Renal pelvis (tissue), 1 donor: ENCODE measurements at regions not wholly inside any gene's neighbourhood (a gene's known extent, or its start where the extent isn't known, plus 50 kb on each side); places are given as distances from the start of the nearest gene placed in this dataset.

ENCODE experiments used
- DNase-seq: peaks from one replicate; pipeline ENCODE4 v3.0.0-alpha.2; 2013

DNA sequence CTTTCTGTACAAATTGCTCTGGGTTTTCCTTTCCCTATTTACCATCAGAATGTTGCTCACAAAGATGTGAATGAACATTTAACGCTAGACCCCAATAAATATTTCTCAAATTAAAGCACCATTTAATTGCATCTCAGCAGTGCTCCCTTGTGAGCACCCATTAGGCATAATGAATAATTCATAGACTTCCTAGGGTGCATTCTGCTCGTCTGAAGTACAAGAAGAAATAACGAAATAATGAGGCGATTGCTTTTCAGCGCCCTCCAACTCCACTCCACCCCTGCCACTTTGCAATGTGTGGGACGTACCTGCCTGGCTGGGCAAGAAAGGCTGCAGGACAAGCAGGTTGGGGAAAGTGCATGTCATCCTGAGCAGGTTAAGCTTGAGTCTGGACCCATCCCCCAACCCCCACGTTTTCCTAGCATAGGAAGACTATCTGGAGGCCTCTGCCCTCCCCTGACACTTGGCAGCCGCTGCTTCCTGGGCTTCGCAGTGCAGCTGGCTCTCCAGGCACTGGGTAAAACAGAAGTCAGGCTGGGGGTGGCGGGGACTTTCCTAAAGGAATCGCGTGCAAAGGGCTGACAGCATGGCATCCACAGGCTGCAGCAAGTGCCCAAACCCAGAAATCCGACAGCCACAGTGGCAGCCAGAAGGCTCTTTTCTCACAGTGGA is 253.7 kb downstream of the DUSP6 start:
- DNase-seq, result no peak

DNA sequence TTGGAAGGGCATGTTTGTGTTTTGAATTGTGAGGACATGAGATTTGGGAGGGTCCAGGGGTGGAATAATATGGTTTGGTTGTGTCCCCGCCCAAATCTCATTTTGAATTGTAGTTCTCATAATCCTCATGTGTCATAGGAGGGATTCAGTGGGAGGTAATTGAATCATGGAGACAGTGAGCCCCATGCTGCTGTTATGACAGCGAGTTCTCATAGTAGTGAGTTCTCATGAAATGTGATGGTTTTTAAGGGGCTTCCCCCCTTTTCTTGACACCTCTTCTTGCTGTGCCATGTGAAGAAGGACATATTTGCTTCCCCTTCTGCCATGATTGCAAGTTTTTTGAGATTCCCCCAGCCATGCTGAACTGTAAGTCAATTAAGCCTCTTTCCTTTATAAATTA is 260.0 kb downstream of the DUSP6 start:
- no peak for DNase-seq

DNA sequence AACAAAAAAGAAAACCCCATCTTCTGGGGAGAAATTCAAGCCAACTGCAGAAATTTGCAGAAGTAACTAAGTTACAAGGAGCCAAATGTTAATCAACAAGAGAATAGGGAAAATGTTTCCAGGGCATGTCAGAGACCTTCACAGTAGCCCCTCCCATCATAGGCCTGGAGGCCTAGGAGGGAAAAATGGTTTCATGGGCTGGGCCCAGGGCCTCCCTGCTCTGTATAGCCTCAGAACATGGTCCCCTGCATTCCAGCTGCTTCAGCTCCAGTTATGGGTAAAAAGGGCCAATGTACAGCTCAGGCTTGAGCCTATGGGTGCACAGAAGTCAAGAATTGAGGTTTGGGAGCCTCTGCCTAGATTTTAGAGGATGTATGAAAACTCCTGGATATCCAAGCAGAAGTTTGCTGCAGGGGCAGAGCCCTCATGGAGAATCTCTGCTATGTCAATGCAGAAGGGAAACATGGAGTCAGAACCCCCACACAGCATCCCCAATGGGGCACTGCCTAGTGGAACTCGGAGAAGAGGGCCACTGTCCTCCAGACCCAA is 260.9 kb downstream of the DUSP6 start:
- no peak for DNase-seq

DNA sequence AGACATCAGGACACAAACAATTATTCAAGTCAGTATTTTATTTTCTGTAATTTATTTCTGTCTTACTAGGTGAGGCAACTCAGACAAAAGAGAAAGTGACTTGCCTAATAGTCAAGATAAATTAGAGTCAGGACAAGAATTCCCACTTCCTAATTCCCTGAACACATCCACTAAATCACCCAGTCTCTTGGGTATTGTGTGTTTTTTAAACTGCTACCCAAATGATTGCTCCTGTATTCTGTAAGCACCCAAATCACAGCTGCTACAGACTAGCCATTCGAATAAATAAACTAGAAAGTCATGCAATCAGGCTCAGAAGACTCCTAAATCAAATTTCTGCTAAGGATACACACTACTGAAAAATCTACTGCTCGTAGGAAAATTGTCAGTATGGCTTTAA is 263.0 kb downstream of the DUSP6 start:
- no peak for DNase-seq

DNA sequence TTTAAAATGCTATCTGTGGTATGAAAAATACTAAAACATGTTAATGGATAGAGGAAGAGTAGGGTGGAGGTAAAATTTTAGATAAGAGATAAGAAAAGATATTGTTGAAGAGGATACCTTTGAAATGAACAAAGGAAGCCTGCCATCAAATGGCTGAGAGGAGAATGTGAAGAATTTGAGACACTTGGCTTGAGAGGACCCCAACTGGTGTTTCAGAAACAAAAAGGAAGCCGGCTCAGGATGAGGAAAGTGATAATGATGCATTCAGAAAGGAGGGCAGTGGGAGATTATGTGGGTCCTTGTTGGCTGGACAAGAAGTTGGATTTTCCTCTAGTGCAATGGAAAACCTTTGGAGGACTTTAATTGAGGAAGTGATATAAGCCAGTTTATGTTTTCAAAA is 264.4 kb downstream of the DUSP6 start:
- DNase-seq, result no peak

DNA sequence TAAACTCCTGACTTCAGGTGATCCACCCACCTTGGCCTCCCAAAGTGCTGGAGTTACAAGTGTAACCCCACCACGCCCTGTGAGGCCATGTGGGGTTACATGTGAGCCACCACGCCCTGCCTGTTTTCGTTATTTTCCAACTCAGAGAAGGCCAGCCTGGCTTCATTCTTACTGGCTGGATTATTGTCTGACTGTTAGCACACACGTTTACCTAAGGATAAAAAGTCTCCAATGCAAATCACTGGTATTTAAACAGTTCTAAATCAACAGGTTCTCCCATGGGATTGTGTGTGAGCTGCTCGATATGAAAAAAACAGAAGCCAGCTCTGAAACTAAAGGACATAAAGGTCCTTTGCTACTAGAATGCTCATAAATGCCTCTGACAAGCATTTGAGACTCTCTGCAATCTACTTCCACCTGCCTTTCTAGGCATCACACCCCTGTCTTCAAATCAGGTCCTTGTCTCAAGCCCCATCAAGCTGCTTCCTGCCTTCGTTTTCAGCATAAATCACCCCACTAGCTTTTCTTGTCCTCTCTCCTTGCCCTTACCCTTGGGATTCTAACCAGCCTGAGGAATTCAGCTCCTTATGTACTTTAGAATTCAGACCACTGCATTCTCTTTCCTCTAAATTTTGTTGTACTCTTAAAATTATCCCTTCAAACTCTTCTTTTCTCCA is 265.0 kb downstream of the DUSP6 start:
- DNase-seq, result no peak

DNA sequence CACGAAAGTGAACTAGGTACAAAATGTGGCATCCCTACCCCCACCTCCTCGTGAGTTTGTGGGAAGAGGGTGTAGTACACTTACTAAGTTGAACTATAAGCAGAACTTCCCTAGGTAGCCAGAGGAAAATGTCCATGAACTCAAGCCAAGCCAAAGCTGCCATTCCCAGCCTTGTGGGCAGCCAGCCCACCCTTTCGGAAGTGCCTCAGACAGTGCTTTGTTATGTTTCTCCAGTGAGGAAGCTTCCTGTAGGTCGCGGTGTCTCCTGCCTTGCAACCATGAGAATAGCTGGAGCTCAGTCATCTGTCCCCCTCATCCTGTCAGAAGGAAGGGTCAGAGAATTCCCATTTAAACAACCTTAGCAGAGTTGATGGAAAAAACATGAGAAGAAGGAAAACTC is 266.9 kb downstream of the DUSP6 start:
- no peak for DNase-seq

DNA sequence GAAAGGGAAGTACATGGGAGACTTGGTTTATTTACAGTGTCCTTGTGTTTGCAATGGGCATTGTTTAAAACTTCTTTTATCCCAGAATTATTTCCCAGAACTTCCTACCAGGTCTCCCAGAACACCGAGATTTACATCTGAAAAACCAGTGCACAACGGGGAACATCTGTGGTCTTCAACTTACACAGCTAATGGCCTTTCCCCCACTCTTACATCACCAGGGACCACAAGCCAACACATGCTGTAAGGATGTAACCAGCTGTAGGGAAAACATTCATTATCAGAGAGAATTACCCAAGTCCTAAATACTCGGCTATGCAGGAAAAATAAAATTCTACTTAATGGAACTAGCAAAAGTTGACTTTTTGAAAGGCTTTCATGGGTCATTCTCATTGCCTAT is 267.6 kb downstream of the DUSP6 start:
- no peak for DNase-seq

DNA sequence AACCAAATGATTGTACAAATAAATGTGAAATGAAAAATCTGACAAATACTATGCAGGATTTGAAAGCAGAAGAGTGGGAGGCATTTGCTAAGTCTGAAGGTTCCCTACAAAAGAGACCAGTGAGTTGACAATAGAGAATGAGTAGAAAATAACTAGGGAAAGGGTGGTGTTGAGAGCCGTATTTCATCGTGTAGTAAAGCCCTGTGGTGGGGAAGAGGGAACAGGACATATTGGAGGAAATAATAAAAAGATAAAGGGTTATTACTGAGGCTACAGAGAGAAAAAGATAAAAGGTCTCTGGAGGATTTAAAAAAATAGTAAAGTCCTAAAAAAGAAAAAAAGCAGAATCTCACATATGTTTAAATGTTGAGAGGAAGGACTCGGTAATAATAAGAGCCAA is 268.8 kb downstream of the DUSP6 start:
- DNase-seq, result no peak

DNA sequence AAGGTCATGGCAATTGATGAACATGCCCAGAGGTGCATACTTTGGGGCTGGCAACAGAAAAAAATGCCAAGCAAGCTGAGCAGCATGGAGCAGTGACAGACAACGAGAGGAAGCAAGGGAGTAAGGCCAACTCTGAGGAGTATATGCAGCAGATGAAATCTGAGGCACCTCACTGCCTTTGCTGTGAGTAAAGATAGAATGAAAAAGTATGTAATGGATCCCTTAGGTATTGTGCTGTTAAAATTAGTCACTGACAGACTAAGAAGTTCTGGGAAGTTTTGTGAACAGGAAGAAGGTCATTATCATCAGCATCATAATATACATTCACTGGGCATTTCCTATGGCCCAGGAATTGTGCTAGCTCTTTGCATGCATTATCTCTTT is 269.9 kb downstream of the DUSP6 start:
- DNase-seq, result no peak

DNA sequence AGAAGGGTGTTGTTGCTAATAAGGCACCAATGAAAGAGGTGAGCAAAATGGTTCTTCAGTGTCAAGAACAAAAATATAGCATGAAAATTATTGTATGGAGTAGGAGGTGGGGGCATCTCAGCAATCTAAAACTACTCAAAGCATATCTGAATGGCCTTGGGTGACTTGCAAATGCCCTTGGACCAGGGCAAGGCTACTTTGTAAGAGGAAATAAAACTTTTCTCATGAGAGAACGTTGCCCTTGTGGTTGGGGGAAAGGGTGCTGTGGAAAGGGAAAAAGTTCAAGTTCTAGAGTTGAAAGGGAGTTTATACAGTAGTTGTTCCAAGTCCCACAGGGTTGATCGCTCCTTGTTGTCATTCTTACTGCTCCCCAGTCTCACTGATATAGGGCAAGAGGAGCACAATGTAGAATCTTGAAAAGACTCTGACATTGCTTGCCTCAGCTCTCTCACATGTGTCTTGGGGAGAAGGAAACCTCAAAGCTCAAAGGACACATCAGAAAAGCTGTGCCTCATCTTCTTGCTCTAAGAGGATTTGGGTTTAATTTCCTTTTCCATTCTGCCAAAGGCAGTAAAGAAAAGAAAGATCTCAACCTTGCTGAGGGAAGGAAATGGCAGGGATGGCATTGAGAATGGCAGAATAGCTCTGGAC is 270.5 kb downstream of the DUSP6 start:
- DNase-seq, result no peak

DNA sequence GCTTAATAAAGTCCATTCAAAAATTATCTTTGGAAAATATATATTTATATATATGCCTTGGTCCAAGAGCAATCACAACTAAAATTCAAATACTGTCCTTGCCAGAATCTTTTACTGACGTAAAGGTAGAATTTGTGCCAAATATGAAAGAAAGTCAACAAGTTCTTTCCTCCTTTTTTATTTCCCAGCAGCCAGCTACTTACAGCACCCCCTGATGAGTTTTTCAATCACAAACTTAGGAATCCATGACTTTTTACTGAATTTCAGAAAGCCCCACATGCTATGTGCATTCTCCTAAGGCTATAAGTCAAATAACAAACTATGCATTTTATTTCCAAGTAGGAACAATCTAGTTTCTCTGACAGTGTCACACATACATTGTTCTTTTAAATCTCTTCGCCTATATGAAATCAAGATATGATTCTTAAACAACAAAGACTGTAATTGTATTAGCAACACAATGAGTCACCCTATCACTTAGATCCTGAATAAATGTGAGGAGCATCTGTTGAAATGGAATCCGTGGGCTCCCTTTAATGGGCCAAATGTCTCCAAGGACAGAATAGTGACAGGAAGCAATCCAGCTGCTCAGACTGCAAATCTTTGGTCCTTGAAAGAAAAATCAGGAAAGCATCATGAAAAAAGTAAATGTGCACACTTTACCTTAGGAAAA is 271.4 kb downstream of the DUSP6 start:
- no peak for DNase-seq

DNA sequence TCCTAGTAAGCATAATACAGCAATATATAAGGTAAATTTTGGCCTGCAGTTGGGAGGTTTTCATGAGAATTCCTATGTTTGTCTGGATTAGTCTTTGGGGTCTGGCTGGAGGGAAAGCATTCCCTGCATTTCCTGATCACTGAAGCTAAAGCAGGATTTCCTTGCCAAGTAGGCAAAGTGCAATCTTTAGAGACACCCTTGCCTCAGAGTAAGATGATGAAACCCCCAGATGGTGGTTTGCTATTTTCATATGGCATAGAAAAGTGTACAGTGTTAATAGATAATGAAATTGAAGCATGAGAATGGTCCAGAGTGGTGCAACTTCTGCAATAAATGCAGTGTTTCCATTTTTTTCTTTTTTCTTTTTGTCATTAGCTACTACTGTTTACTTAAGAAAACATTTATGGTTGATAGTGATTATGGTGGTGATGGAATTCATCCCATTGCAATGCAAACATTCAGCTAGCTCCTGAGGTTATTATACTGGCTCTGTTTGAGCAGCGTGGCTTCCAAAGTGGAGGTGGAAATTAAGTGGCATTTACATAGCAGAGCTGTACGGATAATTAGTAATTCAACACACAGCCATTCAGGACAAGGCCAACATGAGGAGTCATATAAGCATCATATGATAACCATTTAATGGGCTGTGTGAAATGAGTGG is 276.3 kb downstream of the DUSP6 start:
- no peak for DNase-seq

DNA sequence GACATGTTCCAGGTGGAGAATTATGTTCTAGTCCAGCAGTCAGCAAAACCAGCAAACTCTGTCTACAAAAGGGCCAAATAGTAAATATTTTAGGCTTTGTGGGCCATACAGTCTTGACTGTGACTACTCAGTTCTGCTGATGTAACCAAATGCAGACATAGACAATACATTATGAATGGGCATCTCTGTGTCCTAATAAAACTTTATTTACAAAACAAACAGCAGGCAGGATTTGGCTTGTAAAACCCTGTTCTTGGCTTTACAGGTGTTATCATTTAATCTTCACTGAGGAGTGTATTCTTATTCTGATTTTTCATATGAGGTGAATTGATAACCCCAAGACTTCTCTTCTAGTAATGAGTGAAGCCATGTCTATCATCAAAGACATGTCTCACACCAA is 278.6 kb downstream of the DUSP6 start:
- no peak for DNase-seq

DNA sequence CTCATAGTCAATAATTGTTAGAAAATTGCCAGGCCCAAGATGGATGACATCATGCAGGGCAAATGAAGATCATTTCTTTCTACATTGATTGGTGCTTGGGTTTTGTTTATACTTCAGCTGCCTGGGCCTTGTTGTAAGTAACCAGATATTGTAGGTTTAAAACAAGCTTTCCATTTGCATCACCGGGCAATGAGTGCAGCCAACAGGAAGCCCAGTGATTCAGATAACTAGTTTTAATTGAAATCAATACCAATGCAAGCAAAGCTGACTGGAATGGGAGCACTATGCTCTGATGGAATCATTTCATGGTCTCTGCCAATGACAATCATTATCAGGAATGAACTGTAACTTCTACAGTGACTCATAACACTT is 279.3 kb downstream of the DUSP6 start:
- DNase-seq, result no peak

DNA sequence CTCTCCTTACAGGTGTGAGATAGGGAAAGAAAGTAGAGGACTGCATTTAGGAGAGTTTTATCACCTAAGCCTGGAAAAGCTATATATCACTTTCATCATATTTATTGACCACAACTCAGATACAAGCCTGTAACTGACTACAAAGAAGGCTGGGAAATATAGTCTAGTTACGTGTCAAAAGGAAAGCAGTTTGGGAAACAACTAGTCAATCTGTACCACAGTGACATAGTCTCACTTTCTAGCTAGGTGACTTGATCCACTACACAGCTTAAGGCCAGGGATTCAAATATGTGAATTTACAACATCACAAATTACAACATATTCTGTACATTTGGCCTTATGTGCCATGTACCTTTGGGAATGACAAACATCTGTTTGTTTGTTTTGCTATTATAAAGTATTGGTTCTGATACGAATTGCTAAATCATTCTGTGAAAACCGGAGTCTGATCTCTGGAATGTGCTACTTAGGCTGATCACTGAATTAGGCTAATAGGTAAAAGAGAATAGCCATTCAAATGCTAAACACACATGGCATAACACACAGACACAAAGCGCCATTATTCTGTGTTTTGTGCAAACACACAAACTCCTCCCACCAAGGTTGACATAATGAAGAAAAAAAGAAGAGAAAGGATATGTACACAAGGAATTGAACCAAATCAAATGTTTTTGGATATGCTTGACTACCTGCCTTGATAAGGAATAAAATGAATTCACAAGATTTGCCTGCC is 279.8 kb downstream of the DUSP6 start:
- no peak for DNase-seq

DNA sequence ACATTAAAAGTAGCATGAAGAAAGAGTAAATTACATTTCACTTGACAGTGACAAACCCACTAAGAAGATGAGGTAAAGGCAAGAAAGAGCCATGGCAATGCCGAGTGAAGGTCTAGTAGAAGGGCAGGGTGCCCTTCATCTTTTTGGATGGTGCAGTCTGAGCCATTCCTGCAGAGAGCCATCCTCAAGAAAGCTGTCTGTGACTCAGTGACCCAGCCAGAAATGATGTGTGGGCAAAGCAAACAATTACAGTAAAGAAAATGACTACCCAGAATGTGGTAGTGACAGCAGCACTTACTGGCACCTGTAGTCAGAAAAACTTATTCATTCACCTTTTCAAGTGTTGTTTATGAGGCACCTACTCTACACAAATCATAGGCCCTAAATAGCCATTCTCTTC is 281.7 kb downstream of the DUSP6 start:
- DNase-seq, result no peak

DNA sequence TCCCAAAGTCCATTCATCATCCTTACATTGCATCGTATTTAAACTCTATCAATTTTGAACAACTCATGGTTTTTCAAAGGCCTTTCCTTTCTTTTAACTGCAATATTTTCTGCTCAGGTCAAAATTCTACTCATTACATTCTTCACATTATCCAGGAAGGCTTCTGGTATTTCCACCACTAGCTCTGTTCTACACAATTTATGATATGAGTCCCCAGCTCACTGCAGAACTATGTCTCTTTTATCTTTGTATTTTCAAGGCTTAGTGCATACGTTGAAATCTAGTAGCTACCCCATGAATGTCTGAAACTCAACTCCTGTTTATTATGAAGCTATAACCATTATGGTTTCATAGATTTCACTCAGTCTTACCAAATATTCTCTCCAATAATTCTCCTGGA is 282.9 kb downstream of the DUSP6 start:
- DNase-seq, result no peak

DNA sequence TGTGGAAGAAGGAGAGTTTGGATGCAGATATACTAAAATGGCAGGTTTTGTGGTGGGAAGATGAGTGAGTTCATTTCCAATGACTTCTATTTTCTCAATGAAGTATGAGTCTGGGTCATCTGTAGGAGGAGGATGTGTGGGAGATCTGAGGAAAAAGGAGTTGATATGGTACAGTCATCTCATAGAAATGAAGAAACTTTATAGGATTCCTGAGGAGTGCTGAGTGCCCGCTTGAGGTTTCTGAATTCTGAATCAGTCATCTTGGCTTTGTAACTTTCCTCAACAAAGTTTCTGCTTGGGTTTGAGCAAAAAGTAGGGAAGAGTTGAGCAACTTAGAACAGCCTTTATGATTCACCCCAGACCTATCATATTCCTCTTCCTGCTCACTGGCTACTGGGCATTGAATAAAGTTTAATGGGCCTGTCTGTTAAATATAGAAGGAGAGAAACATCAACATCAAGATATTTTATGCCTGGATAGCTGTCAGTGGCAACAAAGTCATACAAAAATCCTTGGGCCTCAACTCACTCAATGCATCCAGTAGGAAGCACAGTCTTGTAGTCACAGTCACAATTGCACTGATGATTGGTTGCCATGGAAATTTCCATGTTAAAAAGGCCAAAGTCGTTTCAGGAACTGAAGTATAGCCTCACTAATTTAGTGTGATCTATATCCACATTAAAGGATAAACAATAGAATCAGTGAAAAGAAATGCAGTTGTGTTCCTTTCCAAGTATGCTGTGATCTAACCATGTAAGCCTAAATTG is 284.7 kb downstream of the DUSP6 start:
- no peak for DNase-seq

DNA sequence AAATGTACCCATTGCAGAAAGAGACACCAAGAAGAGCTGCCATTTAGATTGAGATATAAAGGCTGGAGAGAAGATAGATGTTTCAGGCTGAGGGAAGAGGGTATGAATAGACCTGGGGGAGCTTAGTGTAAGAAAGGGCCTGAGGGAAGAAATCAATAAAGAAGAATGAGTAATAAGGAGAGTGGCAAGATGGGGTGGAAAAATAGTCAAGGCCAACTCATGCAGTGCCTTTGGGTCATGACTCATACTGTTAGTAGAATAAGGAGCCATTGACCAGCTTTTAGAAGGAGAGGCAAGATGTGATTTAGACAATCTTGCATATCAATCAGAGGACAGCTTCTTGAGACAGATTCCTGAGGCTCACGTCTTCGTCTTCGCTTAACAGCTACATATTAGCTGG is 287.5 kb downstream of the DUSP6 start:
- DNase-seq, result no peak

DNA sequence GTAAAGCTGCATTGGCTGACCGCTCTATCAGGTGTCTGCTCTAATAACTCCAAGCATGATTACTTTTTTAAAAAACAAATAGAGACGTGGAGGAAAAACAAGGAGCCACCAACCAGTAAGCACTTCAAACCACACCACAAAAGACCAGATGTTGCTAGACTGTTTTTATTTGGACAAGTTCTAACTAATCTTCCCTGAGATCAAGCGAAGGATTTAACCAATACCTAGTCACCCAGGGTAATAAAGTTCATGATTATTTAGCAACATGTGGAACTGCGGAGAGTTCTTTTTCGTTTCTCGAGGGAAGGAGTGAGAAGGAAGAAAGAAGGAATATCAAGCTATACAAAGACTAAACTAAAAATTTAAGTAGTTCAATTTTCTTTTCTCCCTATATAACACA is 288.1 kb downstream of the DUSP6 start:
- no peak for DNase-seq
